H1 (cell line): ENCODE measurements at regions not wholly inside any gene's neighbourhood (a gene's known extent, or its start where the extent isn't known, plus 50 kb on each side); places are given as distances from the start of the nearest gene placed in this dataset.

ENCODE experiments used
- BRCA1 ChIP-seq: IDR thresholded peaks from 2 replicates; pipeline ENCODE4 v1.6.1; 2012; ENCODE audit warnings: low read depth, low read length, improper control_type of control experiment
- CREB1 ChIP-seq: IDR thresholded peaks from 2 replicates; pipeline ENCODE4 v1.6.1; 2012; ENCODE audit warnings: inconsistent platforms
- EZH2 ChIP-seq: fragments of 200-600 bp; sonication (generic); IDR thresholded peaks from 2 replicates; pipeline ENCODE4 v1.7.1; 2012; ENCODE audit warnings: low read depth, mild to moderate bottlenecking, moderate library complexity, low read length, inconsistent platforms; ENCODE audit not compliant: severe bottlenecking
- GABPA ChIP-seq: IDR thresholded peaks from 2 replicates; pipeline ENCODE4 v1.6.1; 2011; ENCODE audit warnings: mild to moderate bottlenecking, low read length, moderate library complexity, borderline replicate concordance; ENCODE audit not compliant: insufficient read depth
- SAP30 ChIP-seq: fragments of 300-600 bp; sonication (generic); IDR thresholded peaks from 2 replicates; pipeline ENCODE4 v1.7.1; 2012; ENCODE audit warnings: low read length, moderate library complexity, mild to moderate bottlenecking, inconsistent platforms; ENCODE audit not compliant: insufficient read depth, insufficient replicate concordance
- SP1 ChIP-seq: IDR thresholded peaks from 2 replicates; pipeline ENCODE4 v1.6.1; 2011; ENCODE audit warnings: low read depth, low read length
- TF ChIP-seq, protein P1 (sequence below): fragments of 300-600 bp; sonication (generic); IDR thresholded peaks from 2 replicates; pipeline ENCODE4 v1.7.1; 2012; ENCODE audit warnings: low read length, moderate library complexity, mild to moderate bottlenecking, inconsistent platforms; ENCODE audit not compliant: insufficient replicate concordance

DNA sequence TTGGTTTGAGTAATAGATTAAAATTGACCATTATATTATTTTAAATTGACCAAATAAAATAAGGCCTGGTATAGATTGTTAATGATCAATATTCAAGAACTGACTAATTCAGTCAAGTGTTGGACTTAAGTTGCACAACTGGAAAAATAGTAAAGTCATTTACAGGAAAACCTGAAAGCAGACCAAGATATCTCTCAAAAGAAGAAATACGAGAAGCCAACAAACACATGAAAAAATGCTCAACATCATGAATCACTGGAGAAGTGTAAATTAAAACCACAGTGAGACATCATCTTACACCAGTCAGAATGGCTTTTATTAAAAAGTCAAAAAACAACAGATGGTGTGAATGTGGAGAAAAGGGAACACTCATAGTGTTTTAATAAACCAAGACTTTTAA is 80.4 kb upstream of the MALRD1 start (continued):
- TF ChIP-seq, protein P1, sequence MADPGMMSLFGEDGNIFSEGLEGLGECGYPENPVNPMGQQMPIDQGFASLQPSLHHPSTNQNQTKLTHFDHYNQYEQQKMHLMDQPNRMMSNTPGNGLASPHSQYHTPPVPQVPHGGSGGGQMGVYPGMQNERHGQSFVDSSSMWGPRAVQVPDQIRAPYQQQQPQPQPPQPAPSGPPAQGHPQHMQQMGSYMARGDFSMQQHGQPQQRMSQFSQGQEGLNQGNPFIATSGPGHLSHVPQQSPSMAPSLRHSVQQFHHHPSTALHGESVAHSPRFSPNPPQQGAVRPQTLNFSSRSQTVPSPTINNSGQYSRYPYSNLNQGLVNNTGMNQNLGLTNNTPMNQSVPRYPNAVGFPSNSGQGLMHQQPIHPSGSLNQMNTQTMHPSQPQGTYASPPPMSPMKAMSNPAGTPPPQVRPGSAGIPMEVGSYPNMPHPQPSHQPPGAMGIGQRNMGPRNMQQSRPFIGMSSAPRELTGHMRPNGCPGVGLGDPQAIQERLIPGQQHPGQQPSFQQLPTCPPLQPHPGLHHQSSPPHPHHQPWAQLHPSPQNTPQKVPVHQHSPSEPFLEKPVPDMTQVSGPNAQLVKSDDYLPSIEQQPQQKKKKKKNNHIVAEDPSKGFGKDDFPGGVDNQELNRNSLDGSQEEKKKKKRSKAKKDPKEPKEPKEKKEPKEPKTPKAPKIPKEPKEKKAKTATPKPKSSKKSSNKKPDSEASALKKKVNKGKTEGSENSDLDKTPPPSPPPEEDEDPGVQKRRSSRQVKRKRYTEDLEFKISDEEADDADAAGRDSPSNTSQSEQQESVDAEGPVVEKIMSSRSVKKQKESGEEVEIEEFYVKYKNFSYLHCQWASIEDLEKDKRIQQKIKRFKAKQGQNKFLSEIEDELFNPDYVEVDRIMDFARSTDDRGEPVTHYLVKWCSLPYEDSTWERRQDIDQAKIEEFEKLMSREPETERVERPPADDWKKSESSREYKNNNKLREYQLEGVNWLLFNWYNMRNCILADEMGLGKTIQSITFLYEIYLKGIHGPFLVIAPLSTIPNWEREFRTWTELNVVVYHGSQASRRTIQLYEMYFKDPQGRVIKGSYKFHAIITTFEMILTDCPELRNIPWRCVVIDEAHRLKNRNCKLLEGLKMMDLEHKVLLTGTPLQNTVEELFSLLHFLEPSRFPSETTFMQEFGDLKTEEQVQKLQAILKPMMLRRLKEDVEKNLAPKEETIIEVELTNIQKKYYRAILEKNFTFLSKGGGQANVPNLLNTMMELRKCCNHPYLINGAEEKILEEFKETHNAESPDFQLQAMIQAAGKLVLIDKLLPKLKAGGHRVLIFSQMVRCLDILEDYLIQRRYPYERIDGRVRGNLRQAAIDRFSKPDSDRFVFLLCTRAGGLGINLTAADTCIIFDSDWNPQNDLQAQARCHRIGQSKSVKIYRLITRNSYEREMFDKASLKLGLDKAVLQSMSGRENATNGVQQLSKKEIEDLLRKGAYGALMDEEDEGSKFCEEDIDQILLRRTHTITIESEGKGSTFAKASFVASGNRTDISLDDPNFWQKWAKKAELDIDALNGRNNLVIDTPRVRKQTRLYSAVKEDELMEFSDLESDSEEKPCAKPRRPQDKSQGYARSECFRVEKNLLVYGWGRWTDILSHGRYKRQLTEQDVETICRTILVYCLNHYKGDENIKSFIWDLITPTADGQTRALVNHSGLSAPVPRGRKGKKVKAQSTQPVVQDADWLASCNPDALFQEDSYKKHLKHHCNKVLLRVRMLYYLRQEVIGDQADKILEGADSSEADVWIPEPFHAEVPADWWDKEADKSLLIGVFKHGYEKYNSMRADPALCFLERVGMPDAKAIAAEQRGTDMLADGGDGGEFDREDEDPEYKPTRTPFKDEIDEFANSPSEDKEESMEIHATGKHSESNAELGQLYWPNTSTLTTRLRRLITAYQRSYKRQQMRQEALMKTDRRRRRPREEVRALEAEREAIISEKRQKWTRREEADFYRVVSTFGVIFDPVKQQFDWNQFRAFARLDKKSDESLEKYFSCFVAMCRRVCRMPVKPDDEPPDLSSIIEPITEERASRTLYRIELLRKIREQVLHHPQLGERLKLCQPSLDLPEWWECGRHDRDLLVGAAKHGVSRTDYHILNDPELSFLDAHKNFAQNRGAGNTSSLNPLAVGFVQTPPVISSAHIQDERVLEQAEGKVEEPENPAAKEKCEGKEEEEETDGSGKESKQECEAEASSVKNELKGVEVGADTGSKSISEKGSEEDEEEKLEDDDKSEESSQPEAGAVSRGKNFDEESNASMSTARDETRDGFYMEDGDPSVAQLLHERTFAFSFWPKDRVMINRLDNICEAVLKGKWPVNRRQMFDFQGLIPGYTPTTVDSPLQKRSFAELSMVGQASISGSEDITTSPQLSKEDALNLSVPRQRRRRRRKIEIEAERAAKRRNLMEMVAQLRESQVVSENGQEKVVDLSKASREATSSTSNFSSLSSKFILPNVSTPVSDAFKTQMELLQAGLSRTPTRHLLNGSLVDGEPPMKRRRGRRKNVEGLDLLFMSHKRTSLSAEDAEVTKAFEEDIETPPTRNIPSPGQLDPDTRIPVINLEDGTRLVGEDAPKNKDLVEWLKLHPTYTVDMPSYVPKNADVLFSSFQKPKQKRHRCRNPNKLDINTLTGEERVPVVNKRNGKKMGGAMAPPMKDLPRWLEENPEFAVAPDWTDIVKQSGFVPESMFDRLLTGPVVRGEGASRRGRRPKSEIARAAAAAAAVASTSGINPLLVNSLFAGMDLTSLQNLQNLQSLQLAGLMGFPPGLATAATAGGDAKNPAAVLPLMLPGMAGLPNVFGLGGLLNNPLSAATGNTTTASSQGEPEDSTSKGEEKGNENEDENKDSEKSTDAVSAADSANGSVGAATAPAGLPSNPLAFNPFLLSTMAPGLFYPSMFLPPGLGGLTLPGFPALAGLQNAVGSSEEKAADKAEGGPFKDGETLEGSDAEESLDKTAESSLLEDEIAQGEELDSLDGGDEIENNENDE: no peak
- TF ChIP-seq BRCA1 (no peak), SP1 (no peak), SAP30 (no peak), EZH2 (no peak), GABPA (no peak), CREB1 (no peak)
- TF ChIP-seq, all 59 proteins: peak for 0
